OCI-LY7 (cell line): ENCODE measurements at regions not wholly inside any gene's neighbourhood (a gene's known extent, or its start where the extent isn't known, plus 50 kb on each side); places are given as distances from the start of the nearest gene placed in this dataset.

Experiments
- CTCF ChIP-seq: fragments of 200-600 bp; sonication (generic); conservative IDR thresholded peaks from 2 replicates; pipeline ENCODE4 v1.5.1; 2014; ENCODE audit warnings: mild to moderate bottlenecking, antibody characterized with exemption, low read length, moderate library complexity, mixed read lengths
- EZH2phosphoT487 ChIP-seq: fragments of 200-600 bp; sonication (generic); IDR thresholded peaks from 2 replicates; pipeline ENCODE4 v1.6.1; 2018; ENCODE audit warnings: low read depth, borderline replicate concordance, mild to moderate bottlenecking, mixed run types, antibody characterized with exemption, low read length, moderate library complexity, mixed read lengths

- no peak for TF ChIP-seq CTCF
- TF ChIP-seq EZH2phosphoT487 = no peak
Measured at GRCh38 chr1:241422470-241422869, 65.5 kb upstream of the RGS7 start.
